Tongue (tissue), 1 donor: ENCODE measurements at regions not wholly inside any gene's neighbourhood (a gene's known extent, or its start where the extent isn't known, plus 50 kb on each side); places are given as distances from the start of the nearest gene placed in this dataset.
A peak's percentile ranks its signal among the peaks of the same experiment; 100 is the strongest.
"Not testable (repeated sequence)": the region's sequence is repeated elsewhere in the genome, so short reads cannot be mapped to it uniquely, and the experiment has no call there.

ENCODE experiments used
- DNase-seq: peaks from one replicate; pipeline ENCODE4 v3.0.0-alpha.2; 2015

DNA sequence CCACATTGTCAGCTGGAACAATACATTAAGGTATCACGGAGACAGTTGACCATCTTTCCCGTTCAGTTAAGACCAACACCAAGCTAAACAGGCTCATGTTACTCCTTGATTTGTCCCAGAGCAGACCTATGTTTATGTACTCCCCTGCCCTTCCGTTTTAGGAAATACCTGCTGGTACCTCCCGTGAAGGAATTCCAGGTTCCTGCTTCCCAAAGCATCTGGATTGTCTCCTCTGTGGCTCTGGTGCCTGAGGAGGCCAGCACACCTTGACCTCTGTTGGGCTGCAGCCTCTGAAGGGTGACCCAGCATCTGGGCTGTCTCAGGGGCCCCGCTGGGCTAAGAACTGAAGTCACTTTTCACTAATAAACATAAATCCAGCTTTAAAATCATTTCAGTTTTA lies 647.8 kb upstream of the MARCKS start:
- no peak for DNase-seq

GRCh38 chr6:113211170-113211569 lies 646.0 kb upstream of the MARCKS start:
- no peak for DNase-seq

- DNase-seq: no peak
Measured at GRCh38 chr6:113219783-113220182, 637.4 kb upstream of the MARCKS start.

DNA sequence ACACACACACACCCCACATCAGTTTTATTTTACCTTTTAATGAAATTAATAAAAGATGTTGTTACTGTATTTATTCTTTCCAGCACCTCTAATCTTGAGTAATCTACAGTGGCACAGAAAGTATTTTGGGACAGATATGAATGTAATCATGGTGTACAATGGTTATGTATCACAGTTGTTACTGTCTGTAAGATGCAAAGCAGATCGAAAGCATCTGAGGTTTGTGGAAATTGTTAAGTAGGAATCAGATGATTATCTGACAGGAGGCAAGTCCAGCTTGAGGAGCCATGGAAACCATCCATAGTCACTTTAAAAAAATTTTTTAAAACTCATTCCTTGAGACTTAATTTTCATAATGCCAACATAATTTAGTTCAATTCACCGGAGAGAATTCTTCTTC lies 636.3 kb upstream of the MARCKS start:
- DNase-seq: no peak

DNA sequence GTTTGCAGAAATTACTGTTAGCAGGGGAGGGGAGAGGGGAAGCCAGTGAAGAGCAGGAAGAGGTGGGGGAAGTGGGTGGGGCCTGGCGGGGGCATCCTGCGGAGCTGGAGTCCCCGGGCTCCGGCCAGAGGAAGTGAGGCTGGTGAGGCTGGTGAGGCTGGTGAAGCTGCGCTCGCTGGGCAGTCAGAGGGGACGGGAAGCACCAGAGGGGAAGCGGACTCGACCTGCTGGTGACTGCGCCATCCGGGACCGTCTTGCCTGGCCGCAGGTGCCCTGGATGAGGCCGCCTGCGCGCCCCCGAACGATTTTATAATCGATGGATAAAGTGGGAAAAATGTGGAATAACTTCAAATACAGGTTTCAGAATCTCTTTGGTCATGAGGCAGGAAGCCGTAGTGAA lies 635.3 kb upstream of the MARCKS start:
- no peak for DNase-seq

GRCh38 chr6:113246186-113246585 lies 611.0 kb upstream of the MARCKS start:
- DNase-seq: no peak

DNA sequence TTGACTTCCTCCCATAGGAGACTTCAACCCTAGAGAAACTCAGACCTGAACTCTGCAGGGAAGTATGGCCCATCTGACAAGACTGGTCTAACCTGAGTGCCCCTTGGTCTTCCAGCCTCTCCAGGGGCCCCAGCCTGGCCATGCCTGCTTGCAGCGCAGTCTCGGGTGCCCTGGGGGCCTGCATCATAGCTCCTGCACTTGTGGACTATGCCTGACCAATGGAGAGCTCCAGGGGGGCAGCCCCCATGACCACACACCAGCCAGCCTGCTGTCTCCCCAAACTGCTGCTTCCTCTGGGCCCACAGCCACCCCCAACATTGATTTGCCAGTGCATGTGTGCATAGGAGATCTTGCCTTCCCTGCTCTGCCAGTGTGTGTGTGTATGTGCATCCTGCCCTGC lies 608.6 kb upstream of the MARCKS start:
- DNase-seq: no peak

DNA sequence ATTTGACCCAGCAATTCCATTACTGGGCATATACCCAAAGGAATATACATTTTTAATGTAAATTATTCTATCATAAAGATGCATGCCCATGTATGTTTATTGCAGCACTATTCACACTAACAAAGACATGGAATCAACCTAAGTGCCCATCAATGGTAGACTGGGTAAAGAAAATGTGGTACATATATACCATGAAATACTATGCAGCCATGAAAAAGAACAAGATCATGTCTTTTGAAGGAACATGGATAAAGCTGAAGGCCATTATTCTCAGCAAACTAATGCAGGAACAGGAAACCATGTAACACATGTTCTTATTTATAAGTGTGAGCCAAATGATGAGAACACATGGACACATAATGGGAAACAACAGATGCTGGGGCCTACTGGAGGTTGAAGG lies 603.0 kb upstream of the MARCKS start:
- not testable (repeated sequence) for DNase-seq

DNA sequence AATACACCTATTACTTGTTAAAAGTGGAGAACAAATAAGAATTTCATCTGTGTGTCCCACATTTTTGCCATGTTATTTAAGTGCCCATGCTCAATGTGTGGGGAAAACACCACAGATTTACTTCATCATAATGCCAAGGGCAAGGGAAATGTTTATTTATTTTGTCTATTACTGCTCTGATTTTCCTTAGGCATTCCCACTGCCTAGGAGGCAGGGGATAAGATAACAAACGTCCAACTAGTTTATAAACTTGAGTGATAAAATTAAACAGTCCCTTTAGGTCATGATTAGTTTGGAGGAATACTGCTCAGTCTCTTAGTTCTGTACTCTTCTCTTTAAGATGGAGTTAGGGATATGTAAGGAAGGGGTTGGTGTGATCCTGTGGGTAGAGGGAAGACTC lies 598.4 kb upstream of the MARCKS start:
- DNase-seq: no peak

DNA sequence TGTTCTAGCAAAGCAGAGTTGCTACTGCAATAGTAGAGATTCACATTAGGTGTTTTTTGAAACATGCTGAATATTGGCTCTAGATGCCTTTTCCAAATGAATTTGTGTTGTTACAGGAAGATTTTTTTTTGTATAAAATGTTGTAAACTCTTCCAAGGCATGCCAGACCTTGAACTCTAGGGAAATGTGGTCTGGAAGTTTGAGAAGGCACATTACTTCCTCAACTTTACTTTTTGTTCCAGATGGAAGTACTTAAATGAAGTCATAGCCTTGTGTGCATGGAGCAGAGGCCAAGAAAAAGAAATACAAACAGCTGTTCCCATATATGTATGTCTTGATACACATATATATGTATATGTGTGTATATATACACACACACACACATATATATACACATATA lies 585.7 kb upstream of the MARCKS start:
- DNase-seq: peak; percentile 88

- DNase-seq: no peak
Measured at GRCh38 chr6:113276601-113277000, 580.5 kb upstream of the MARCKS start.

DNA sequence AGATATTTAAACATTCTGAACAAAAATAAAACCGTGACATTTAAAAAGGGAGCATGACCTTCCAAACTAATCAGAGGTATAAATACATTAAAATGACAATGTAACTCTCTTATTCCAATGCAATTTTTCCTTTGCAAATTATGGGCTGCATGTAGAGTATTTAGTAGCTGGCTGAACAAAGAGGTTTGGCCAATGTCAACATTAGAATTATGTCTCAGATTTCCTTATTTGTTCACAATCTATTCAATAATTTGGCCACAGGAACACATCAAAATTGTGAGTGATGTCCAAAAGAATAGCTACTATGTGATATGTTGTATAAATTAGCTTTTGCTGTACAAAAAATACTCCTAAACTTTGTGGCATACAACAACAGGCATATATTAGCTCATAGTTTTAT lies 580.0 kb upstream of the MARCKS start:
- no peak for DNase-seq

DNA sequence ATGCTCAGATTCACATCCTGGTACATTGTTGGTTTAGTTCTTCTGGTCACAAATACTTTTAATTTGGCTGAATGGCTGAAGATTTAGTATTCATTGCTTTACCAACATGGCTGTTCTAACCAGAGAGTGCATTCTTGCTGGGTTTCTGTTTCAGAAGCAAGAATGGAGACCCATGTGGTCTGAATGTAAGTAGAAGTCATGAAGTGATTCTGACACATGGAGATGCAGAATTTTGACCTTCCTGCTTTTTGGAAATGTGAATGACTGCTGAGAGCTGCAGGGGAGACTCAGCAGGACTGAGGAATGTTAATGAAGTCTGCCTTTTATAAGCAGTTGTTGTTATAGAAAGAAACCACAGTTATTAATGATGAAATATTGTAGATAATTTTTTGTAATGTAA lies 576.1 kb upstream of the MARCKS start:
- DNase-seq: no peak

DNA sequence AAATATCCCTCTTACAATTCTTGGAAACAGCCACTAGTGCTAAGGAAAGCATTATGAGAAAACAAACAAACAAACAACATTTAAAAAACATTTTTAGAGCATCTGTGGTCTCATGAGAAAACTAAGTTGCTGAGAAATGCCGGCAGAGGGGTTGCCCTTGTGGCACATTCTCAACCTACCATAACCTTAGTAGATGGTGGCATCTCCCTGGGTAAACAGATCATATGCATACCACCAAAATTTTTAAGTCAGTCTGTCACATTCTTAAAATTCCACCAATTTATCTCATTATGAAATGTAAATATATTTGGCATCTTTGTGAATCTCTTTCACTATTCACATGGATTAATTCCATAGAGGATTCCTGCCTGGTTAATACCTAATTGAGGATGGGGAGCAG lies 575.7 kb upstream of the MARCKS start:
- DNase-seq: no peak

DNA sequence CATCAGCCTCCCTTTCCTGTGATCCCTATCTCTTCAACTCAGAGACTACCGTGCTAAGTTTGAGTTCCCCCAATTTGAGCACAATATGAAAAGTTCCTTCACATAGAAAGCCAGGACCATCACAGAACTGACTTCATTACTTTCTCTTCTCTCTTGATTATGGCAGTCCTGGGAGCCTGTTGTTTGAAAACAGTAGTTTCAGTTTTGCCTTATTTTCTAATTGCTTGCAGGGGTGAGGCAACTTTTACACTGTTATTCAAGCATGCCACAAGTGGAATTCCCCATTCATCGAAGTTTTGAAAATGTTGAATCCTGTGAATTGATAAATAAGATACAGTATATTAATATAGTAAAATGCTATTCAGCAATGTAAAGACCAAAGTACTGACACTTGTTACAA lies 569.7 kb upstream of the MARCKS start:
- DNase-seq: no peak

- DNase-seq: no peak
Measured at GRCh38 chr6:113288409-113288808, 568.7 kb upstream of the MARCKS start.

DNA sequence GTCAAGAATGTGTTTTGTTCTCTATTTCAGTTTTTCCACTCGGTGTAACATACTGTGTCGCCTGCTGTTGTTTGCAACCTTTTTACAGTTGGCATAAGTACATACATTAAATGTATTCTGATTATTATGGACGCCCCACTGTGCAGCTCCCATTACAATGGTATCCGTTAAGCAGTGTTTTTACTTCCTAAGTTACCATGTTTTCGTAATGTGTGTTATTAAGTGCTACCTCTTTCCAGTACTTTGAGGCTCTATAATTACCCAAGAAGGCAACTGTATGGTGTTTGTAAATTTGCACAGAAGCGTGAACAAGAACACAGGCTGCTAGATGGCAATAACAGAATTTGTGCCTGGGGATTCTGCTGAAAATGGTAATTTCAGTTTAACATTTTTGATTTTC lies 568.0 kb upstream of the MARCKS start:
- no peak for DNase-seq

DNA sequence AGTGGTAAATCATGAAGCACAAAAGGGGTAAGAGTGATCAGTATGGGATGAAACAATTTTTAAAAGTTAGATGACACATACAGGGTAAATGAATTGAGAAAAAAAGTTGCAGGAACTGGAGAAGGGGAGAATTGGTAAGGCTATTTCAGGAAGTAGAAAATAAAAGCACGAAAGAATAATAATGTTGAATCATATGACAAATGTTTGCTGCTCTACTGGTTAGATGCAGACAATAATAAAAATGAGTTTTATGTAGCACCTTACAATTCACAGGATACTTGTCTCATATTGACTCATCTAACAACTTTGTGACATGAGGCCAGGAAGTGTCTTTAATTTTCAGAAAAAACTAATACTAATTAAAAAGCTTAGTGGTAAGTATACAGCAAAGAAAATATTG lies 566.5 kb upstream of the MARCKS start:
- DNase-seq: no peak

DNA sequence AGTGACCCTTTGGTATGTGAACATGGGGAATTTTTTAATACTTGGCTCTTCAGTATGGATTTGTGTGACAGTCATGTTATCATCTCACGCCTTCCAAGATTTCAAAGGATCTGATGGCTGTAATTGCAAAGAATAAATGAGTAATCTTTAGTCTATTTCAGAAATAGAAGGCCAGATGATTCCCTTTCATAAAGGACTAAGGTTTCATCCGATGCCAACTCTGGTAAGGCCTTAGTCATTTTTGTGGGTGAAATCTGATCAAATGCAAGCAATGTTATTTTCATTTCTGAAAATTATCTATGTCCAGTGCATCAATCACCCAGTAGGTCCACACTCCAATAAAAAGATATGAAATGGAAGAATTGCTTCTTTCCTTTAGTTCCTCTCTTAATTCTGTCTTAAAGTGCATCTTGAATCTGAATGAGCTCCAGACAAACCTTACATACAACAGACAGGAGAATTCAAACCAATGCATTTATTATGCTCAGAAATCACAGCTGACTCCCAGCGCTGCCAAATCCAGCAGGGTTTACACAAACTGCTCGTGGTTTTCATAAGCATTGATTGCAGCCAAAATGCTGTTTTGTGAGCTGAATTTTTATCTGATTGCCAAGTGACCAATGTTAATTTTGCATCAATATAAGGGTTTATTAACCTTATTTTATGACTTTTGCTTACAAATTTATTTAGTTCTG lies 565.2 kb upstream of the MARCKS start:
- peak; percentile 89 for DNase-seq

DNA sequence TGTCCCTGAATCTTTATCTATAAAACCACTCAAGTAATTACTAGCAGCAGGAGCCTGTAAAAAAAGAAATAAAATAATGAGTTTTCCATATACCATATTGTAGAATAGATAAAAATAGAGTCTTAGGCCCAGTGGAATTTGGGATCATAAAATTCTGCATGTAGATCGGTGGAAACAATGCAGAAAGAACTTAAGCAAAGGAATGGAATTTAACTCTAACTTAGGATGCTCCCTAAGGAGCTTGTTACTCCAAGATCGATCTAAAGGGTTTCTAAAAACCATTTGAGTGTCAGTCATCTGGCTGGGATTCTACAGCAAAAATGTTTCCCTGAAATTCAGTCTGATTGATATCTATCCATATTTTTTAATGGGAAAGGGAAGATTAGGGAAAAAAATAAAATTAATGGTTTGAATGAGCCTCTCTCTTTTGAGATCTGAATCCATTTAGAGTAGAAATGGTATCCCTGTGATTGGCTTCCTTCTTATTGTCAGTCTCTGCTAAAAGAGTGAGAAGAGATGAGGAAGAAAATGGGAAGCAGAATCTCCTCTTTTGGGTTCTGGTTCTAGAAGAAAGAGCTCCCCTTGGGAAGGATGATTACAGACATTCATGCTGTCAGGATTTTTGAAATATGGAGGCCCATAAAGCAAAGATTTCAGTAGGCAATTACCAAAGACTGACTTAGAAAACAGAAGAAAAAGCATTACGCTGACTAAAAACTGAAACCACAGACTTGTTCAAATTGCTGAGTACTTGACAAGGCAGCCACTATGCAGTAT lies 564.3 kb upstream of the MARCKS start:
- peak; percentile 30 for DNase-seq

DNA sequence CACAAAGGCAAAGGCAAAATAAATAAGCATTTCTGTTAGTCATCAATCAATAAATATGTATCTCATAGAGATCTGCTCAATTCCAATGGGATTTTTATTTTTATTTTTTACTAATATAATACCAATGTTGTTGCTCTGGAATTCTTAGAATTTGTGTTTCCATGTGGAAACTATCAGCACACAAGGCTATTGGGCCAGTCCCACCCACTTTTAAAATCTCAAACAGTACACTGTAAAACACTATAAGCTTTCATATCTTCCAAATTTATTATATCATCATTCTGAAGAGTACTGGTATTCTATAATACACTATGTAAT lies 563.8 kb upstream of the MARCKS start:
- no peak for DNase-seq

DNA sequence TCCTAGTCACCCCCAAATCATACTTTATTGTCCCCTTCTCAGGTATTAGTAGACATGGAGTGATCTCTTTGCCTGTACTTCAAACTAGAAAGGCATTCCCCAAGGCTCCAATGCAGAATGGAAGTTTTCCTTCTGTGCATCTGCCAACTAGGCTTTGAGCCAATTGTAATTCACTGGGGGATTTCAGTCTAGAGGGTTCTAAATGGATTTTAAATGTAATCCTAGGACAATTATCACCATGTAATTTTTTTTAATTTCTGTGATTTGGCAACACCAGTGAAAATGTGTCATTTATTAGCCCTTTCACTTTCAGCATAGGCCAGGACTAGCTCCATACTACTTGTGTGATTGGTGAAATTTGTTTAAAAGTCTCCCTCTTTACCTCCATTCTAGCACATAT lies 557.6 kb upstream of the MARCKS start:
- DNase-seq: peak; percentile 13

- DNase-seq: no peak
Measured at GRCh38 chr6:113301651-113302050, 555.5 kb upstream of the MARCKS start.

- DNase-seq: no peak
Measured at GRCh38 chr6:113304116-113304515, 553.0 kb upstream of the MARCKS start.
